Vagina (tissue), 2 donors: ENCODE measurements at regions not wholly inside any gene's neighbourhood (a gene's known extent, or its start where the extent isn't known, plus 50 kb on each side); places are given as distances from the start of the nearest gene placed in this dataset.

Experiments used
- DNase-seq, 2 donors: peaks; one replicate each; pipeline ENCODE4 v3.0.0-alpha.2; 2017; ENCODE audit errors: extremely low spot score in 2 of 2
- H3K27ac ChIP-seq: fragments of 200-600 bp; sonication (generic); one replicate; pipeline ENCODE4 v1.5.1; 2019
- H3K27me3 ChIP-seq: fragments of 200-600 bp; sonication (generic); one replicate; pipeline ENCODE4 v1.5.1; 2019
- H3K36me3 ChIP-seq, 2 donors: fragments of 200-600 bp; sonication (generic); one replicate each; pipeline ENCODE4 v1.5.1; 2017 to 2019
- H3K4me1 ChIP-seq: fragments of 200-600 bp; sonication (generic); one replicate; pipeline ENCODE4 v1.5.1; 2019
- H3K4me3 ChIP-seq, 2 donors: fragments of 200-600 bp; sonication (generic); 1 replicate in 1 of 2; 2 replicates in 1 of 2; pipeline ENCODE4 v1.5.1; 2016 to 2019
- H3K9me3 ChIP-seq: fragments of 200-600 bp; sonication (generic); one replicate; pipeline ENCODE4 v1.5.1; 2019
- POLR2A ChIP-seq, 2 donors: fragments of 450-650 bp; IDR thresholded peaks; one replicate each; pipeline ENCODE4 v1.6.1; 2017; ENCODE audit warnings: antibody characterized with exemption in 2 of 2, mild to moderate bottlenecking in 2 of 2, moderate library complexity in 2 of 2
- POLR2AphosphoS5 ChIP-seq, 2 donors: sonication (generic); formaldehyde crosslinking; IDR thresholded peaks; one replicate each; pipeline ENCODE4 v1.9.0; 2017; ENCODE audit warnings: antibody characterized with exemption in 2 of 2, mild to moderate bottlenecking in 2 of 2, low read depth in 1 of 2; ENCODE audit not compliant: insufficient read depth in 1 of 2
- intact Hi-C: fragments of 100-400 bp; cut with DNase I; formaldehyde crosslinking; loops from one replicate; pipeline ENCODE4 v1.15.1; 2023
- TF ChIP-seq, protein P1 (sequence below), 3 experiments: fragments of 450-650 bp in 2 of 3; fragments of 200-600 bp in 1 of 3; sonication (generic) in 1 of 3; IDR thresholded peaks; one replicate each; pipeline ENCODE4 v1.5.1; 2017 to 2019; ENCODE audit warnings: antibody characterized with exemption in 3 of 3, mild to moderate bottlenecking in 2 of 3, moderate library complexity in 2 of 3

DNA sequence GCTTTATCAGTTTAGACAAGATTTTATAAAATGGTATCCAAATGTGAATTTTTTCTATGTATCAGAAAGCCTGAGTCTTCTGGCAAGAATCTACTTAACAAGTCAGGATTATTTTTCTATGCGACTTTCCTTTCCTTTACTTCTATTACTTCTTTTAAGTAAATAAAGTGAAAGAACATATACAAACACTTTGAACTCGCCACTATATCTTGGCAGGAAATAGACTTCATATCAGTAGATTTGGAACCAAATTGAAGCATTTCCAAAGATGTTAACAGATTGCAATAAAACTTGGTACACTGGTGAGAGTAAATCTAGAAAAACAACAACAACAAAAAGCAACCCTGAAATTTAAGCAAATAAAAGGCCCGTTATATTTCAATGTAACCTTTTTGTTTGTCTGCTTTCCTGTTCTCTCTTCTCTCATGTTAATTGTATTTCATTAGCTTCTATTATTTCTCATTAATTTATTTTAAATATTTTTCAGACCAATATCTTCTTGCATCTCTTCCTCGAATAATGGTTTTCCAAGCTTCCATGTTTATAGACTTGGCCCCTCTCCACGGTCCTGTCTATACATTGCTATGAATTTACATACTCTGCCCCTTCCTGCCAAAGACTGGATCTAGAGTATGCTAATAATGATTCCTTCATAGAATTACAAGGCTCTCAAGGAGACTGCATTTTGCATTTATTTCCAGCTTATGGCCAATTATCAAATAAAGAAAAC lies 843.6 kb downstream of the ADGRL2 start:
- no peak for DNase-seq
- TF ChIP-seq, protein P1, sequence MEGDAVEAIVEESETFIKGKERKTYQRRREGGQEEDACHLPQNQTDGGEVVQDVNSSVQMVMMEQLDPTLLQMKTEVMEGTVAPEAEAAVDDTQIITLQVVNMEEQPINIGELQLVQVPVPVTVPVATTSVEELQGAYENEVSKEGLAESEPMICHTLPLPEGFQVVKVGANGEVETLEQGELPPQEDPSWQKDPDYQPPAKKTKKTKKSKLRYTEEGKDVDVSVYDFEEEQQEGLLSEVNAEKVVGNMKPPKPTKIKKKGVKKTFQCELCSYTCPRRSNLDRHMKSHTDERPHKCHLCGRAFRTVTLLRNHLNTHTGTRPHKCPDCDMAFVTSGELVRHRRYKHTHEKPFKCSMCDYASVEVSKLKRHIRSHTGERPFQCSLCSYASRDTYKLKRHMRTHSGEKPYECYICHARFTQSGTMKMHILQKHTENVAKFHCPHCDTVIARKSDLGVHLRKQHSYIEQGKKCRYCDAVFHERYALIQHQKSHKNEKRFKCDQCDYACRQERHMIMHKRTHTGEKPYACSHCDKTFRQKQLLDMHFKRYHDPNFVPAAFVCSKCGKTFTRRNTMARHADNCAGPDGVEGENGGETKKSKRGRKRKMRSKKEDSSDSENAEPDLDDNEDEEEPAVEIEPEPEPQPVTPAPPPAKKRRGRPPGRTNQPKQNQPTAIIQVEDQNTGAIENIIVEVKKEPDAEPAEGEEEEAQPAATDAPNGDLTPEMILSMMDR (IDR thresholded peaks at IDR 0.05), result no peak
- TF ChIP-seq POLR2AphosphoS5 (IDR thresholded peaks at IDR 0.05; ENCODE audit: insufficient read depth in 1 of 2, low read depth in 1 of 2) (no peak), POLR2A (IDR thresholded peaks at IDR 0.05) (no peak)

DNA sequence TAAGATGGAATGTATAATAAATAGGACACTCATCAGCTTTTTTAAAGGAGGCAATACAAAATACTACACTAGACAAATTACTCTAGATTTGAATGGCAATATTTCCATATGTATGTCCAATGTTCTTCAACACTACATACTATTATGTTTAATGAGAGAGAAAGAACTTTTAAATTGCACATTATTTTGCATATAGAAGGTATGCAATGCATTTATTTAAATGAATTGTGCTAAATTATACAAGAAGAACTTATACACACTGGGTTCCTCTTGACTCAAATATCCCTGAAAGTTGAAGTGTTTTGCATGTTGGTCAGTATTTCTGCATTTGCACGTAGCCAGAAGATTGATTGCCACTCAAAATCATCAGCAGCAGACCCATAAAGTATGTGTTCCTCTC lies 839.6 kb downstream of the ADGRL2 start:
- H3K4me1 ChIP-seq, result no peaks in the 10 kb centered on the region
- intact Hi-C loops, result no loop called here
- H3K36me3 ChIP-seq, result no peaks in the 10 kb centered on the region
- DNase-seq, result no peak
- H3K27me3 ChIP-seq, result no peaks in the 10 kb centered on the region
- H3K27ac ChIP-seq, result no peak overlapping the region
- H3K9me3 ChIP-seq, result no peaks in the 10 kb centered on the region
- no peak overlapping the region for H3K4me3 ChIP-seq
- no peak for TF ChIP-seq POLR2AphosphoS5 (IDR thresholded peaks at IDR 0.05; ENCODE audit: insufficient read depth in 1 of 2, low read depth in 1 of 2)
- TF ChIP-seq, protein P1 (IDR thresholded peaks at IDR 0.05), result no peak
- TF ChIP-seq POLR2A (IDR thresholded peaks at IDR 0.05), result no peak

More for the DNA sequence above, 843.6 kb downstream of the ADGRL2 start:
- no peak overlapping the region for H3K27ac ChIP-seq
- no peaks in the 10 kb centered on the region for H3K4me1 ChIP-seq
- no peak overlapping the region for H3K4me3 ChIP-seq
- no peaks in the 10 kb centered on the region for H3K36me3 ChIP-seq
- H3K9me3 ChIP-seq, result no peaks in the 10 kb centered on the region
- no peaks in the 10 kb centered on the region for H3K27me3 ChIP-seq
- intact Hi-C loops, result no loop called here

DNA sequence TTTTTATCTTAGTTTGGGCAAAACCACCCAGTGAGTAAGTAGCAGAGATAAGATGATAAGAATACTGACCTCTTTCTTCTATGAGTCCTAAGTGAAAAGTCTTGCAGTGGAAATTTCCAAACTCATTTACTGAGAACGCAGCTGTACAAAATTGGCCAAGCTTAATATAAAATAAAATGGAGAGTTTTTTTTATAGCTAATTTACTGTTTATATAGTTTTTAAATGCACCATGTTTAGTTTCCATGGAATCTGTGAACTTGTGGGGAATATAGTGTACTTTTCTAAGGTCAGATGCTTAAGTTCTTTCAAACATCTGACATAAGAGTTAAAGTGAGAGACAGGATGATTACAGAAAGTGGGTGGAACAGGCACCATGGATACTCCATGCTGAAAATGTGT lies 833.5 kb downstream of the ADGRL2 start:
- Histone ChIP-seq H3K4me3 (no peak overlapping the region), H3K27me3 (no peaks in the 10 kb centered on the region), H3K4me1 (no peaks in the 10 kb centered on the region), H3K9me3 (no peaks in the 10 kb centered on the region), H3K27ac (no peak overlapping the region), H3K36me3 (no peaks in the 10 kb centered on the region)
- no peak for DNase-seq
- TF ChIP-seq POLR2A (IDR thresholded peaks at IDR 0.05) (no peak), POLR2AphosphoS5 (IDR thresholded peaks at IDR 0.05; ENCODE audit: insufficient read depth in 1 of 2, low read depth in 1 of 2) (no peak)
- TF ChIP-seq, protein P1 (IDR thresholded peaks at IDR 0.05), result no peak
- intact Hi-C loops, result no loop called here

DNA sequence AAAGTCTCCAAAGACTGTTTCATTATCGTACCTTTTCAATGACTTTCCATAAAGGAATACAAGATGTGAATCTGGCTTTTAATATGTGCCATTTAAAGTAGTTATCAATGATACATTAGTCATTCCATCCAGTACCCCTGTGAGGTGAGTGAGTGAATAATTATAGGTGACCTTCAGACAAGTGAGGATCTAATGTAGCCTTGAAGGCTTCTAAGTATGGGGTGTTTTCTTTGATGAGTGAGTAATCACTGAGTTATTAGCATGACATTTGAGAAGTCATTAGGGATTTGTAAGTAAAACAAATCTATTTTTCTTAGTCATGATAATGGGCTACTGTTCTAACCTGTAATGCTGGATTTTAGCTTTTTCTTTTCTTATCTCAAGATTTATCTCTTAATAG lies 831.4 kb downstream of the ADGRL2 start:
- Histone ChIP-seq H3K4me1 (no peaks in the 10 kb centered on the region), H3K27me3 (no peaks in the 10 kb centered on the region), H3K36me3 (no peaks in the 10 kb centered on the region), H3K27ac (no peak overlapping the region), H3K9me3 (no peaks in the 10 kb centered on the region), H3K4me3 (no peak overlapping the region)
- intact Hi-C loops, result no loop called here
- TF ChIP-seq, protein P1 (IDR thresholded peaks at IDR 0.05), result no peak
- no peak for TF ChIP-seq POLR2AphosphoS5 (IDR thresholded peaks at IDR 0.05; ENCODE audit: insufficient read depth in 1 of 2, low read depth in 1 of 2)
- TF ChIP-seq POLR2A (IDR thresholded peaks at IDR 0.05), result no peak
- no peak for DNase-seq

DNA sequence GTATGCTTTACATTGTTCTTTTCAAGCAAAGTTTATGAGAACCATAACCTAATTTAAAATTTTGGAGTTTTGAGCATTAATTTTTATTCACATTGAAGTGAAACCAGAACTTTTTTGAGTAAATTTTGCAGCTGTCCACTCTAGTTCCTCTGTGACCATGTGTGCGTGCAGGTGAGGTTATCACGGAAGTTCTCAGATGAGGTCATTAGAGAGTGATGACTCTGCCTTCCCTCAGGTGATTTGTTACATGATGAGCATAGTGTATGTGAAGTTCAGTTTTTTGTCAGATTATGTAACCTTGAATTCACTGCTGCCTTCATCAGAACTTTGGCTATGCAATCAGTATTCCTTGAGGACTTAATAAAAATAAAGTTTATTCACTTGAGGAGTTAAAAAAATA lies 828.2 kb downstream of the ADGRL2 start:
- intact Hi-C loops, result no loop called here
- Histone ChIP-seq H3K4me1 (no peaks in the 10 kb centered on the region), H3K36me3 (no peaks in the 10 kb centered on the region), H3K27ac (no peak overlapping the region), H3K9me3 (peaks cover 3% of the 10 kb centered on the region), H3K27me3 (no peaks in the 10 kb centered on the region), H3K4me3 (no peak overlapping the region)
- DNase-seq, result no peak
- TF ChIP-seq POLR2A (IDR thresholded peaks at IDR 0.05) (no peak), POLR2AphosphoS5 (IDR thresholded peaks at IDR 0.05; ENCODE audit: insufficient read depth in 1 of 2, low read depth in 1 of 2) (no peak)
- TF ChIP-seq, protein P1 (IDR thresholded peaks at IDR 0.05), result no peak
